ENCODE measurements at regions not wholly inside any gene's neighbourhood (a gene's known extent, or its start where the extent isn't known, plus 50 kb on each side); places are given as distances from the start of the nearest gene placed in this dataset.

DNA sequence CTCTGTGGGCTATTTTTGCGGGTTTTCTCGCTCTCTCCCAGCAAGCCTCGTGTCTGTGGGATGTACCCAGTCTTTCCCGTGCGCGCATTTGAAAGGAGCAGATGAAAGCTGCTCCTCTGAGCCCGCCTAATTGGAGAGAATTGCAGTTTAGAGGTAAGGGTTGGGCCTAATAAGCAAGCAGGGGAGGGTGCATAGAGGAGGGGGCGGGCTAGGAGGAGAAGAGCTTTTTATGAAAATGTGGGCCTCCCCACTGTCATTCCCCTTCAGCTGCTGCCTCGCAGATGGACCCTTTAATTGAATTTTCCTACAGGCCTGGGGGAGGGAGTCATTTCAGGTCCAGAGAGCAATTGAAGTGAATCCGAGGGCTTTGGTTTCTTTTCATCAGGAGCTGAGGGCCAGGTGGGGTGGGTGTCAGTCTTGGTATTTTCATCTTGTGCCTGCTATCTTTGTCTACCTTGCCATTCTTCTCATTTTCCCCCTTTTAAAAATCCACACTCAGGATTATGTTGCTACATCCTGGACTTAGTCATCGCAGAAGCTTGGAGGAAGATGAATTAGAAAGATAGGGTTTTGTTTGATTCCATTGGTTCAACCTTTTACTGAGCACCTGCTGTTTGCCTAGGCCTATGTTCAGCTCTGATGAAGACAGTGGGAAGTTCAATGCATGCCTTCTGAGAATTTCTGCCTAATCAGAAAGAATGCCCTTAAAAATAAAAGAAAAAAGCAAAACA is 423.4 kb downstream of the CD83 start:
- H3K27ac ChIP-seq: no peak overlapping the region
- intact Hi-C loops (cut with DNase I): no loop called here
- H3K4me3 ChIP-seq: no peak overlapping the region
- TF ChIP-seq EP300 (IDR thresholded peaks at IDR 0.05) (no peak), POLR2AphosphoS5 (IDR thresholded peaks at IDR 0.05) (no peak), POLR2A (IDR thresholded peaks at IDR 0.05) (no peak)
- TF ChIP-seq, protein P1, sequence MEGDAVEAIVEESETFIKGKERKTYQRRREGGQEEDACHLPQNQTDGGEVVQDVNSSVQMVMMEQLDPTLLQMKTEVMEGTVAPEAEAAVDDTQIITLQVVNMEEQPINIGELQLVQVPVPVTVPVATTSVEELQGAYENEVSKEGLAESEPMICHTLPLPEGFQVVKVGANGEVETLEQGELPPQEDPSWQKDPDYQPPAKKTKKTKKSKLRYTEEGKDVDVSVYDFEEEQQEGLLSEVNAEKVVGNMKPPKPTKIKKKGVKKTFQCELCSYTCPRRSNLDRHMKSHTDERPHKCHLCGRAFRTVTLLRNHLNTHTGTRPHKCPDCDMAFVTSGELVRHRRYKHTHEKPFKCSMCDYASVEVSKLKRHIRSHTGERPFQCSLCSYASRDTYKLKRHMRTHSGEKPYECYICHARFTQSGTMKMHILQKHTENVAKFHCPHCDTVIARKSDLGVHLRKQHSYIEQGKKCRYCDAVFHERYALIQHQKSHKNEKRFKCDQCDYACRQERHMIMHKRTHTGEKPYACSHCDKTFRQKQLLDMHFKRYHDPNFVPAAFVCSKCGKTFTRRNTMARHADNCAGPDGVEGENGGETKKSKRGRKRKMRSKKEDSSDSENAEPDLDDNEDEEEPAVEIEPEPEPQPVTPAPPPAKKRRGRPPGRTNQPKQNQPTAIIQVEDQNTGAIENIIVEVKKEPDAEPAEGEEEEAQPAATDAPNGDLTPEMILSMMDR (IDR thresholded peaks at IDR 0.05): no peak
- no peaks in the 10 kb centered on the region for H3K36me3 ChIP-seq
- H3K27me3 ChIP-seq: no peaks in the 10 kb centered on the region
- H3K4me1 ChIP-seq: no peaks in the 10 kb centered on the region
- 96 to 97% methylated on average over 11 of the region's 11 CpGs for WGBS, 2 donors
- no peak for DNase-seq
- H3K9me3 ChIP-seq: no peaks in the 10 kb centered on the region

DNA sequence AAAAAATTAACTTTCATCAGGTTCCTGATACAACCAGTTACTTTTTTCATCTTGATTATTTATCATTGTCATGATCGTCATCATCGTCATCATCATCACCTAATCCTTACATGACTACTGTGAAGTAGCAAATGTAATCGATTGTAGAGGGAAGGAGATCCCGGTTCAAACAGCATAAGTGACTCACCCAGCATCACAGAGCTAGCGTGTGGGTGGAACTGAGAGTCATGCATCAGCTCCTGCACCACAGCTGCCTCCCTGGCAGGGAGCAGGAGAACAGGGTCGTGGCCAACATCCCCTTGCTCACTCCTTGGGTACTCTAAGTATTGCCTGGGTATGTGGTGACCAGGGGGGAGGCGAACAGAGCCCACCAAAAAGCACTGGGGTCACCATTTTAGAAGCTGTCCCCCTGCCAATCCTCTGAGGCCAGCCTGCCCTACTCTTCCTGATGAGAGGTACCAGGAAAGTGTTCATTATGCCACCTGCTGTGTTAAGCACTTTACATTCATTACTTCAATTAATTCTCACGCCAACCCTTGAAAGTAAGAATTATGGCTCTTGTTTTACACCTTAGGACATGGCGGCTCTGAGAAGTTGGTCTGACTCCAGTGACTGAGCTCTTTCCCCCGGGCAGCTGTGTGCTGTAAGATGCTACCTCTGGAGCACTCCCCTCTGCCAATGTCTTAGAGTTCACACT is 425.2 kb downstream of the CD83 start:
- WGBS, 2 donors: 68 to 80% methylated on average over 10 of the region's 10 CpGs
- no peaks in the 10 kb centered on the region for H3K9me3 ChIP-seq
- TF ChIP-seq, protein P1 (IDR thresholded peaks at IDR 0.05): no peak
- TF ChIP-seq POLR2A (IDR thresholded peaks at IDR 0.05) (no peak), EP300 (IDR thresholded peaks at IDR 0.05) (no peak), POLR2AphosphoS5 (IDR thresholded peaks at IDR 0.05) (no peak)
- no peaks in the 10 kb centered on the region for H3K36me3 ChIP-seq
- H3K4me1 ChIP-seq: no peaks in the 10 kb centered on the region
- H3K27ac ChIP-seq: no peak overlapping the region
- DNase-seq: no peak
- no peaks in the 10 kb centered on the region for H3K27me3 ChIP-seq
- intact Hi-C loops (cut with DNase I): no loop called here
- H3K4me3 ChIP-seq: no peak overlapping the region

DNA sequence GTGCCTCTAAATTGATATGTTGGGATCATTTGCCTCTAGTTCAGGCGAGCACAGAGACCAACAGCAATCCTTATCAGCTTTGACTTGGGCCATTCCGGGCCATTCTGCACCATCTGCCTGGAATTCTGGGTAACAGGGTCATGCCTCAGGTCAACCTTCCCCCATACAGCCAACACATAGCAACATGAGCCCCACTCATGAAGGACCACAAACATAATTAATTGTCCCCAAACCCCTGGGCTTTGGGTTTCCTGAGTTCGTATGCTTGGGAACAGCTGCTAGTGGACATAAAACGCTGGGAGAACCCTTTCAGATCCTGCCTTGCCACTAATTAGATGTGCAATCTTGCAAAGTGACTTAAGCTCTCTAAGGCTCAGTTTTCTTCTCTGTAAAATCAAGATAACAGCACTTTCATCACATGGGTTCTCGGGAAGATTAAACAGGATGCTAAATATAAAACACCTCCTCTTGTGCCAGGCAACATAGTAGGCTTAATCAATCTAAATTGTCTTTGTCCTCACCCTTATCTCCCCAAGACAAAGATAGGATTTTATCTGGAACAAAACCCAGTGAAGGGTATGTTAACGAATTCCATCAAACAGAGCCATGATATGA is 426.5 kb downstream of the CD83 start:
- intact Hi-C loops (cut with DNase I): no loop called here
- Histone ChIP-seq H3K36me3 (no peaks in the 10 kb centered on the region), H3K27me3 (no peaks in the 10 kb centered on the region), H3K27ac (no peak overlapping the region), H3K9me3 (no peaks in the 10 kb centered on the region), H3K4me1 (no peaks in the 10 kb centered on the region), H3K4me3 (no peak overlapping the region)
- no peak for DNase-seq
- TF ChIP-seq, protein P1 (IDR thresholded peaks at IDR 0.05): no peak
- TF ChIP-seq POLR2AphosphoS5 (IDR thresholded peaks at IDR 0.05) (no peak), POLR2A (IDR thresholded peaks at IDR 0.05) (no peak), EP300 (IDR thresholded peaks at IDR 0.05) (no peak)
- 85 to 87% methylated on average over 6 of the region's 6 CpGs for WGBS, 2 donors

DNA sequence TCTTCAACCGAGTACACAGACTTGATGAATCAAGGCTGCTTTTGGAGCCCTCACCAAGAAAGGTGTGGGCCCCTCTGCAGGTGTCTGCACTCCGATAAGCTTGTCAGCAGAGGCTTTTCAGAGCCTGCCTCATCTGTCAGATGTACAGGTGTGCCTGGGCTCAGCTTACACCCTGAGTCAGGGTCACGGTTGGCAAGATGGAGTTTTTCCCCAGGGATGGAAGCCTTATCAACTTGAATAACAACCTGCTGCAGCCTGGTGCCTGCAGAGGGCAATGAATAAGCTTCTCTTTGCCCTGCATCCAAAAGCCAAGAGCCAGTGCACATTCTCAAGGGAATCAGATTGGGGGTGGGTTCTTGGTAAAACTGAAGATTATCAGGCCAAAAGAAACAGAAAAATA is 427.1 kb downstream of the CD83 start:
- no peak for DNase-seq
- no peak overlapping the region for H3K4me3 ChIP-seq
- H3K9me3 ChIP-seq: no peaks in the 10 kb centered on the region
- no peaks in the 10 kb centered on the region for H3K36me3 ChIP-seq
- H3K27ac ChIP-seq: no peak overlapping the region
- no peaks in the 10 kb centered on the region for H3K4me1 ChIP-seq
- WGBS, 2 donors: 84 to 91% methylated on average over 3 of the region's 3 CpGs
- intact Hi-C loops (cut with DNase I): no loop called here
- H3K27me3 ChIP-seq: no peaks in the 10 kb centered on the region
- no peak for TF ChIP-seq POLR2AphosphoS5 (IDR thresholded peaks at IDR 0.05)
- no peak for TF ChIP-seq EP300 (IDR thresholded peaks at IDR 0.05)
- TF ChIP-seq, protein P1 (IDR thresholded peaks at IDR 0.05): no peak
- no peak for TF ChIP-seq POLR2A (IDR thresholded peaks at IDR 0.05)

Data from sigmoid colon (tissue), 6 donors.